A673 (cell line): ENCODE measurements at regions not wholly inside any gene's neighbourhood (a gene's known extent, or its start where the extent isn't known, plus 50 kb on each side); places are given as distances from the start of the nearest gene placed in this dataset.

Experiments
- CTCF ChIP-seq: fragments of 300-800, 200-600 bp; sonication (generic); conservative IDR thresholded peaks from 2 replicates; pipeline ENCODE4 v1.5.1; 2017; ENCODE audit warnings: low read depth, mild to moderate bottlenecking, antibody characterized with exemption, low read length, moderate library complexity, mixed read lengths
- EZH2 ChIP-seq: fragments of 200-600 bp; sonication (generic); IDR thresholded peaks from 2 replicates; pipeline ENCODE4 v1.6.1; 2017; ENCODE audit warnings: borderline replicate concordance, low read depth, mild to moderate bottlenecking, mixed read lengths, antibody characterized with exemption, low read length; ENCODE audit not compliant: poor library complexity, severe bottlenecking

GRCh38 chr17:14792746-14793145, 472.4 kb downstream of the PMP22 start:
- no peak for TF ChIP-seq CTCF
- no peak for TF ChIP-seq EZH2
